ENCODE measurements at regions not wholly inside any gene's neighbourhood (a gene's known extent, or its start where the extent isn't known, plus 50 kb on each side); places are given as distances from the start of the nearest gene placed in this dataset.
"Not testable (repeated sequence)": the region's sequence is repeated elsewhere in the genome, so short reads cannot be mapped to it uniquely, and the experiment has no call there.

GRCh38 chr16:88128556-88128955, 177.3 kb downstream of the BANP start:
- no peak for DNase-seq
- peaks cover 5 to 9% (median 7%) of the 10 kb centered on the region in 3 donors for H3K27me3 ChIP-seq
- in situ Hi-C loops (cut with MboI; ENCODE audit: low sequenced_read_pairs in 4 of 4) (no loop called here), intact Hi-C loops (cut with DNase I; ENCODE audit: low total_unique reads) (no loop called here)
- H3K4me1 ChIP-seq, result no peaks in the 10 kb centered on the region
- ATAC-seq, result no peak
- TF ChIP-seq, protein P1, sequence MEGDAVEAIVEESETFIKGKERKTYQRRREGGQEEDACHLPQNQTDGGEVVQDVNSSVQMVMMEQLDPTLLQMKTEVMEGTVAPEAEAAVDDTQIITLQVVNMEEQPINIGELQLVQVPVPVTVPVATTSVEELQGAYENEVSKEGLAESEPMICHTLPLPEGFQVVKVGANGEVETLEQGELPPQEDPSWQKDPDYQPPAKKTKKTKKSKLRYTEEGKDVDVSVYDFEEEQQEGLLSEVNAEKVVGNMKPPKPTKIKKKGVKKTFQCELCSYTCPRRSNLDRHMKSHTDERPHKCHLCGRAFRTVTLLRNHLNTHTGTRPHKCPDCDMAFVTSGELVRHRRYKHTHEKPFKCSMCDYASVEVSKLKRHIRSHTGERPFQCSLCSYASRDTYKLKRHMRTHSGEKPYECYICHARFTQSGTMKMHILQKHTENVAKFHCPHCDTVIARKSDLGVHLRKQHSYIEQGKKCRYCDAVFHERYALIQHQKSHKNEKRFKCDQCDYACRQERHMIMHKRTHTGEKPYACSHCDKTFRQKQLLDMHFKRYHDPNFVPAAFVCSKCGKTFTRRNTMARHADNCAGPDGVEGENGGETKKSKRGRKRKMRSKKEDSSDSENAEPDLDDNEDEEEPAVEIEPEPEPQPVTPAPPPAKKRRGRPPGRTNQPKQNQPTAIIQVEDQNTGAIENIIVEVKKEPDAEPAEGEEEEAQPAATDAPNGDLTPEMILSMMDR (IDR thresholded peaks at IDR 0.05 in 4 of 5, conservative IDR thresholded peaks at IDR 0.05 in 1 of 5), result no peak
- no peak for TF ChIP-seq POLR2A (IDR thresholded peaks at IDR 0.05)
- no peaks in the 10 kb centered on the region for H3K9me3 ChIP-seq
- no peak overlapping the region for H3K27ac ChIP-seq
- no peaks in the 10 kb centered on the region for H3K36me3 ChIP-seq
- H3K4me3 ChIP-seq, result no peak overlapping the region

DNA sequence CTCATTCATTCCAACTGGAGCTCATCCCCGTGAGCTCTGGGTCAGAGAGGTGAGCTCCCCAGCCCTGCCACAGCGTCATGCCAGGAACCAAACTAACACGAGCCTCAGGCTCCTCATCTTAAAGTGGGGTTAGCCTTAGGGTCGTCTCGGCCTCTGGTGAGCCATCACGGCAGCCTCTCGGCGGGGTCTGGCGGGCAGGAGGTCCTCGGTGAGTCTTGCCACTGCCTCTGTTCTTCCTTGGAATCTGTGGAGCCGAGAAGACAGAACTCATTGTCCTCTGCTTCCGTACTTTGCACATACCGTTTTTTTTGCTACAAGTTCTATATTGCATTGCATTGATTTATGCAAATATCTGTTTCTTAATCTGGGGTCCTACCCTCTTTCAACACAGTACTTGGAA, 177.9 kb downstream of the BANP start:
- in situ Hi-C loops (cut with MboI; ENCODE audit: low sequenced_read_pairs in 4 of 4); H3K36me3 ChIP-seq; H3K4me3 ChIP-seq; H3K9me3 ChIP-seq; DNase-seq; intact Hi-C loops (cut with DNase I; ENCODE audit: low total_unique reads); H3K27ac ChIP-seq; ATAC-seq; H3K4me1 ChIP-seq: not testable (repeated sequence)
- peaks cover 5 to 13% (median 7%) of the 10 kb centered on the region in 3 donors for H3K27me3 ChIP-seq

DNA sequence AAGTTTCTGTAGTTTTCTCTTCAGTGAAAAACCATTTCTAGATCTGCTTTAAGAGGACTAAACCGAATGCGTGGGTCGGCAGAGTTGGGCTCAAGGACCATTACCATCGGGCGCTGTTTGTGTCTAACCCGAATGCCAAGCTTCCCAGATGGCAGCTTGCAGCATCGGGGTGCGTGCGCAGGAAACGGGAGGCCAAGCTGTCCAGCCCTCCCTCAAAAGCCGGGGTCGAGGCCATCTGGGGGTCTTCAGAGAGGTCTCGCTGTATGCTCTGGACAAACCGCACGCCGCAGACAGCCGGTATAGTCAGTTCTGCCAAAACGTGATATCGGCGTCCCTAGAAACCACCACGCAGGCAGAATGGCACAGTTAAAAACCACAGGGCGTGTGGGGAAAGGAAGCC, 178.8 kb downstream of the BANP start:
- DNase-seq, result no peak
- no peak for ATAC-seq
- no peak overlapping the region for H3K4me3 ChIP-seq
- TF ChIP-seq POLR2A (IDR thresholded peaks at IDR 0.05), result no peak
- TF ChIP-seq, protein P1 (IDR thresholded peaks at IDR 0.05 in 4 of 5, conservative IDR thresholded peaks at IDR 0.05 in 1 of 5), result no peak
- H3K4me1 ChIP-seq, result no peaks in the 10 kb centered on the region
- no peak overlapping the region for H3K27ac ChIP-seq
- peaks cover 5 to 16% (median 11%) of the 10 kb centered on the region in 3 donors for H3K27me3 ChIP-seq
- H3K36me3 ChIP-seq, result no peaks in the 10 kb centered on the region
- in situ Hi-C loops (cut with MboI; ENCODE audit: low sequenced_read_pairs in 4 of 4), result no loop called here
- intact Hi-C loops (cut with DNase I; ENCODE audit: low total_unique reads), result no loop called here
- no peaks in the 10 kb centered on the region for H3K9me3 ChIP-seq

DNA sequence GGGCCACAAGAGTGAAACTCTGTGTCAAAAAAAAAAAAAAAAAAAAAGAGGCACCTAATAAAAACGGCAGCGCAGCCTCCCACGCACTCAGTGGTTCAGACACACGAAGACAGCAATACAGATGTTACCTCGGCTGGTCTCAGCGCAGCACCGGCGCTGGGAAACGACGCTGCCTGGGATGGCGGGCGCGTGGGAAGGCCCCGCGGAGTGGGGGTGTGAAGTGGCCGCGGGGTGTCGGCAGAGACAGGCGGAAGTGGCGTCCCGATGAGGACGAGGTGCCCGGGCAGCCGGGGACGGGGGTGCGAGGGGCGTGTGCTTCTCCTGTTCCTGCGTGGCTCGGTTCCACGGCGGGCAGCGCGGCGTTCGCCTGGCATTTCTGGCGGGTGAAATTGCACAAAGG, 179.4 kb downstream of the BANP start:
- no peaks in the 10 kb centered on the region for H3K36me3 ChIP-seq
- no peaks in the 10 kb centered on the region for H3K4me1 ChIP-seq
- no peak for ATAC-seq
- no peaks in the 10 kb centered on the region for H3K9me3 ChIP-seq
- intact Hi-C loops (cut with DNase I; ENCODE audit: low total_unique reads) (no loop called here), in situ Hi-C loops (cut with MboI; ENCODE audit: low sequenced_read_pairs in 4 of 4) (no loop called here)
- no peak for DNase-seq
- H3K27me3 ChIP-seq, result peaks cover 5 to 16% (median 11%) of the 10 kb centered on the region in 3 donors
- no peak overlapping the region for H3K4me3 ChIP-seq
- TF ChIP-seq, protein P1 (IDR thresholded peaks at IDR 0.05 in 4 of 5, conservative IDR thresholded peaks at IDR 0.05 in 1 of 5), result no peak
- no peak for TF ChIP-seq POLR2A (IDR thresholded peaks at IDR 0.05)
- H3K27ac ChIP-seq, result no peak overlapping the region

DNA sequence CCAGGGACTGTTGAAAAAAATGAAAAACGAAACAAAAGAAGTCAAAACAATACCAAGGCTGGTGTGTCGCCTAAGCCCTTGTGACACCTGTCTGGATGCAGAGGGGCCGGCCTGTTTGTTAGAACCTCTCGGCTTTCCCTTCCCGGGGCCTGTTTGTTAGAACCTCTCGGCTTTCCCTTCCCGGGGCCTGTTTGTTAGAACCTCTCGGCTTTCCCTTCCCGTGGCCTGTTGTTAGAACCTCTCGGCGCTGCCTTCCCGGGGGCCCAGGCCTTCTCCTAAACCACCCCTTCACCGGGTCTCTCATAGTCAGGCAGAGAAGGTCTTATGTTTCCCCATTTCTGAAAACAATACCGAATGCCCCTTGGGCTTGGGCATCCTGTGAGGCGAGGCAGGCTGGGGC, 180.0 kb downstream of the BANP start:
- DNase-seq, result no peak
- ATAC-seq, result no peak
- no peak overlapping the region for H3K27ac ChIP-seq
- H3K4me1 ChIP-seq, result no peaks in the 10 kb centered on the region
- no peaks in the 10 kb centered on the region for H3K9me3 ChIP-seq
- TF ChIP-seq, protein P1 (IDR thresholded peaks at IDR 0.05 in 4 of 5, conservative IDR thresholded peaks at IDR 0.05 in 1 of 5), result no peak
- TF ChIP-seq POLR2A (IDR thresholded peaks at IDR 0.05), result no peak
- no peak overlapping the region for H3K4me3 ChIP-seq
- intact Hi-C loops (cut with DNase I; ENCODE audit: low total_unique reads) (no loop called here), in situ Hi-C loops (cut with MboI; ENCODE audit: low sequenced_read_pairs in 4 of 4) (no loop called here)
- no peaks in the 10 kb centered on the region for H3K36me3 ChIP-seq
- H3K27me3 ChIP-seq, result peaks cover 9 to 20% (median 11%) of the 10 kb centered on the region in 3 donors

All from gastrocnemius medialis (tissue), 4 donors.